Neural crest cell (in vitro differentiated cells): ENCODE measurements at regions not wholly inside any gene's neighbourhood (a gene's known extent, or its start where the extent isn't known, plus 50 kb on each side); places are given as distances from the start of the nearest gene placed in this dataset.

ENCODE experiments used
- DNase-seq: peaks from one replicate; pipeline ENCODE4 v3.0.0; 2021; ENCODE audit warnings: low read depth, mixed read lengths, low spot score
- H3K27ac Mint-ChIP-seq: one replicate; pipeline ENCODE4 v1.8.0; 2021; ENCODE audit warnings: mild to moderate bottlenecking, mixed read lengths; ENCODE audit not compliant: unreplicated experiment
- H3K27me3 Mint-ChIP-seq: 2 replicates; pipeline ENCODE4 v1.8.0; 2021; ENCODE audit warnings: low read depth, mild to moderate bottlenecking, mixed read lengths
- H3K36me3 Mint-ChIP-seq: 2 replicates; pipeline ENCODE4 v1.8.0; 2021; ENCODE audit warnings: low read depth, mild to moderate bottlenecking, mixed read lengths
- H3K4me1 Mint-ChIP-seq: 2 replicates; pipeline ENCODE4 v1.8.0; 2021; ENCODE audit warnings: mixed read lengths
- H3K4me3 Mint-ChIP-seq: one replicate; pipeline ENCODE4 v1.8.0; 2021; ENCODE audit warnings: mild to moderate bottlenecking, mixed read lengths
- H3K9me3 Mint-ChIP-seq: 2 replicates; pipeline ENCODE4 v1.8.0; 2021; ENCODE audit warnings: mixed read lengths
- CTCF ChIP-seq: fragments of 200-600 bp; sonication (generic); conservative IDR thresholded peaks from 2 replicates; pipeline ENCODE4 v1.5.0; 2021; ENCODE audit warnings: antibody characterized with exemption, mild to moderate bottlenecking

- Mint-ChIP-seq H3K4me3 (no peak overlapping the region), H3K4me1 (peaks cover 6% of the 10 kb centered on the region), H3K27me3 (peaks cover 23% of the 10 kb centered on the region), H3K27ac (no peak overlapping the region), H3K9me3 (peaks cover 13% of the 10 kb centered on the region), H3K36me3 (no peaks in the 10 kb centered on the region)
- TF ChIP-seq CTCF: no peak
- no peak for DNase-seq
These were observed 124.8 kb upstream of the GRIK3 start for GRCh38 chr1:37159102-37159501.

DNA sequence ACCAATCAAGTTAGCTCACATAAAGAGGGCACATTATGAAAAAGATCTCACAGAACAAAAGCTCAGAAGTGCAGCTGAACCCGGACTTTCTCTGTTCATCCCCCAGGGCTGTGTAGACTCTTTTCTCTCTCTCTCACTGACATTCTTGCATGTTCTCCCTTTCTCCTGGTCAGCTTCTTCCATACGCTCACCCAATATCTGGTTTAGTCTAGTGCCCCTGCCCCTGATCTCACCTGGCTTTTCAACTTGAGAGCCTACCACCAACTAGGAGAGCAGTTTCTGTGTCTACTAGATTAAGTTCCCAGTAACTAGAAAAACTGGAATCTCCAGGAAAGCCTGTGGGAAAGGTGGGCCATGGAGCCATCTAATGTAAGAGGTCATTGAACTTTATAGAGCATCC is 126.9 kb upstream of the GRIK3 start:
- Mint-ChIP-seq H3K36me3 (no peaks in the 10 kb centered on the region), H3K4me3 (no peak overlapping the region), H3K27me3 (peaks cover 35% of the 10 kb centered on the region), H3K27ac (no peak overlapping the region), H3K4me1 (peaks cover 6% of the 10 kb centered on the region), H3K9me3 (peaks cover 17% of the 10 kb centered on the region)
- DNase-seq: no peak
- no peak for TF ChIP-seq CTCF

- H3K27ac Mint-ChIP-seq: no peak overlapping the region
- peaks cover 20% of the 10 kb centered on the region for H3K9me3 Mint-ChIP-seq
- peaks cover 40% of the 10 kb centered on the region for H3K27me3 Mint-ChIP-seq
- DNase-seq: no peak
- H3K4me1 Mint-ChIP-seq: peaks cover 6% of the 10 kb centered on the region
- no peaks in the 10 kb centered on the region for H3K36me3 Mint-ChIP-seq
- TF ChIP-seq CTCF: no peak
- H3K4me3 Mint-ChIP-seq: no peak overlapping the region
These were observed 127.7 kb upstream of the GRIK3 start for GRCh38 chr1:37162059-37162458.

DNA sequence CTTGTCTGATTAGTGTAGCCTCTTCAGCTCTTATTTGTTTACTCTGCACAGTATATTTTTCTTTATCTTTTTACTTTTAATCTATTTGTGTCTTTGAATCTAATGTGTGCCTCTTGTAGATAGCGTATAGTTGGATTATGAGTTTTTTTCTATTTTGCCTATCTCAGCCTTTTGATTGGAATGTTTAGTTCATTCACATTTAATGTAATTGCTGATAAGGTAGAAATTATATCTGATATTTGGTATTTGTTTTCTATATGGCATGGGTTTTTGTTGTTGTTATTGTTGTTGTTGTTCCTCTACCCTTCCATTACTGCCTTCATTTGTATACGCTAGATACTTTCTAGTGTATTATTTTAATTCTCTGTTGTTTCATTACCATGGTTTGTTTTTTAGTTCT is 131.7 kb upstream of the GRIK3 start:
- no peak overlapping the region for H3K4me3 Mint-ChIP-seq
- TF ChIP-seq CTCF: no peak
- no peaks in the 10 kb centered on the region for H3K36me3 Mint-ChIP-seq
- H3K9me3 Mint-ChIP-seq: peaks cover 18% of the 10 kb centered on the region
- H3K27ac Mint-ChIP-seq: no peak overlapping the region
- peaks cover 34% of the 10 kb centered on the region for H3K27me3 Mint-ChIP-seq
- H3K4me1 Mint-ChIP-seq: no peaks in the 10 kb centered on the region
- DNase-seq: no peak

GRCh38 chr1:37167479-37167878 is 133.2 kb upstream of the GRIK3 start:
- H3K9me3 Mint-ChIP-seq: peaks cover 13% of the 10 kb centered on the region
- H3K4me3 Mint-ChIP-seq: no peak overlapping the region
- peaks cover 29% of the 10 kb centered on the region for H3K27me3 Mint-ChIP-seq
- DNase-seq: no peak
- no peak overlapping the region for H3K27ac Mint-ChIP-seq
- H3K4me1 Mint-ChIP-seq: no peaks in the 10 kb centered on the region
- no peaks in the 10 kb centered on the region for H3K36me3 Mint-ChIP-seq
- no peak for TF ChIP-seq CTCF

- no peak for DNase-seq
- TF ChIP-seq CTCF: no peak
- Mint-ChIP-seq H3K4me1 (no peaks in the 10 kb centered on the region), H3K36me3 (no peaks in the 10 kb centered on the region), H3K9me3 (peaks cover 10% of the 10 kb centered on the region), H3K27ac (no peak overlapping the region), H3K27me3 (peaks cover 27% of the 10 kb centered on the region), H3K4me3 (no peak overlapping the region)
These were observed 134.9 kb upstream of the GRIK3 start for GRCh38 chr1:37169241-37169640.
